ENCODE measurements at regions not wholly inside any gene's neighbourhood (a gene's known extent, or its start where the extent isn't known, plus 50 kb on each side); places are given as distances from the start of the nearest gene placed in this dataset.

DNA sequence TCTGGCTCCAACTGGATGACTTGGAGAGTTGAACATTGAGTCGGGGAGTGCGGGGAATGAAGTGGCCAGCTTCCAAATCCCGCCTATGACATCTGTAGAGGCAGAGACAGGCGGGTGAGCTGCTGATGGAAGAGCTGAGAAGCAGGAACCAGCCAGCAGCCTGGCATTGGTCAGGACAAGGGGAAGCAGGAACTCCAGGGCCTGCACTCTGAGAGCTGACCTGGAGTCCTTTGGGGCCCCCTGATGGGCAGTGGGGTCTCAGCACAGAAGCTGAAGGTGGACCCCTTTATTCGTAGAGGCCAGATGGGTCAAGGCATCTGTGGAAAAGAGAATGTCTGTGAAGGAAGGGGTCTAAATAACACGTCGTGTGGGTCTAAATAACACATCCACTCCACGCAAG, 57.0 kb downstream of the SEC61G start:
- H3K27me3 ChIP-seq = no peaks in the 10 kb centered on the region
- WGBS, 4 donors = 74 to 91% (median 84%) methylated on average over 8 of the region's 8 CpGs
- no peaks in the 10 kb centered on the region for H3K36me3 ChIP-seq (replicated peaks in 1 of 2)
- no peaks in the 10 kb centered on the region for H3K9me3 ChIP-seq (replicated peaks in 1 of 3)
- DNase-seq = no peak
- H3K4me1 ChIP-seq (replicated peaks in 1 of 2) = no peaks in the 10 kb centered on the region
- H3K27ac ChIP-seq = no peak overlapping the region
- TF ChIP-seq, protein P1, sequence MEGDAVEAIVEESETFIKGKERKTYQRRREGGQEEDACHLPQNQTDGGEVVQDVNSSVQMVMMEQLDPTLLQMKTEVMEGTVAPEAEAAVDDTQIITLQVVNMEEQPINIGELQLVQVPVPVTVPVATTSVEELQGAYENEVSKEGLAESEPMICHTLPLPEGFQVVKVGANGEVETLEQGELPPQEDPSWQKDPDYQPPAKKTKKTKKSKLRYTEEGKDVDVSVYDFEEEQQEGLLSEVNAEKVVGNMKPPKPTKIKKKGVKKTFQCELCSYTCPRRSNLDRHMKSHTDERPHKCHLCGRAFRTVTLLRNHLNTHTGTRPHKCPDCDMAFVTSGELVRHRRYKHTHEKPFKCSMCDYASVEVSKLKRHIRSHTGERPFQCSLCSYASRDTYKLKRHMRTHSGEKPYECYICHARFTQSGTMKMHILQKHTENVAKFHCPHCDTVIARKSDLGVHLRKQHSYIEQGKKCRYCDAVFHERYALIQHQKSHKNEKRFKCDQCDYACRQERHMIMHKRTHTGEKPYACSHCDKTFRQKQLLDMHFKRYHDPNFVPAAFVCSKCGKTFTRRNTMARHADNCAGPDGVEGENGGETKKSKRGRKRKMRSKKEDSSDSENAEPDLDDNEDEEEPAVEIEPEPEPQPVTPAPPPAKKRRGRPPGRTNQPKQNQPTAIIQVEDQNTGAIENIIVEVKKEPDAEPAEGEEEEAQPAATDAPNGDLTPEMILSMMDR (IDR thresholded peaks at IDR 0.05) = no peak
- TF ChIP-seq POLR2A (IDR thresholded peaks at IDR 0.05) = no peak
- intact Hi-C loops (cut with DNase I) = no loop called here
- no peak overlapping the region for H3K4me3 ChIP-seq

DNA sequence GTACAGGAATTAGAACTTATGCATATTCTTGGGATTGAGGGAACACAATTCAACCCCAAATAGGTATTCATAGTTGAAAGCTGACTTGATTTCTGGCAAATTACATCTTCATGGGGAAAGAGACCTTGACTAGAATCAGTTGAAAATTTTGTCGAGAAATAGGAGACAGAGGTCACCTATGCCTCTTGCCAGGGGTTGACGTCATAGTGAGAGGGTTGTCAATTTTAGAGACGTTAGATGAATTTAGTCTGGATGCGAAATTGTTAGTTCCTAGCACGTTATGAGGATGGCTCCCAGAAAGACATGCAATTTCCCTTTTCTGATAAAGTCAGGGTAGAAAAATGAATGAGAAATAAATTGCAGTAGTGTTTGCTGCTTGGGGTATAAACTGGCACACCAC, 59.3 kb downstream of the SEC61G start:
- DNase-seq = no peak
- Histone ChIP-seq H3K4me1 (replicated peaks in 1 of 2) (no peaks in the 10 kb centered on the region), H3K9me3 (replicated peaks in 1 of 3) (no peaks in the 10 kb centered on the region), H3K27ac (no peak overlapping the region), H3K27me3 (no peaks in the 10 kb centered on the region), H3K36me3 (replicated peaks in 1 of 2) (no peaks in the 10 kb centered on the region), H3K4me3 (no peak overlapping the region)
- no peak for TF ChIP-seq POLR2A (IDR thresholded peaks at IDR 0.05)
- TF ChIP-seq, protein P1 (IDR thresholded peaks at IDR 0.05) = no peak
- intact Hi-C loops (cut with DNase I) = no loop called here
- WGBS, 4 donors = 52 to 86% (median 66%) methylated on average over 5 of the region's 5 CpGs

DNA sequence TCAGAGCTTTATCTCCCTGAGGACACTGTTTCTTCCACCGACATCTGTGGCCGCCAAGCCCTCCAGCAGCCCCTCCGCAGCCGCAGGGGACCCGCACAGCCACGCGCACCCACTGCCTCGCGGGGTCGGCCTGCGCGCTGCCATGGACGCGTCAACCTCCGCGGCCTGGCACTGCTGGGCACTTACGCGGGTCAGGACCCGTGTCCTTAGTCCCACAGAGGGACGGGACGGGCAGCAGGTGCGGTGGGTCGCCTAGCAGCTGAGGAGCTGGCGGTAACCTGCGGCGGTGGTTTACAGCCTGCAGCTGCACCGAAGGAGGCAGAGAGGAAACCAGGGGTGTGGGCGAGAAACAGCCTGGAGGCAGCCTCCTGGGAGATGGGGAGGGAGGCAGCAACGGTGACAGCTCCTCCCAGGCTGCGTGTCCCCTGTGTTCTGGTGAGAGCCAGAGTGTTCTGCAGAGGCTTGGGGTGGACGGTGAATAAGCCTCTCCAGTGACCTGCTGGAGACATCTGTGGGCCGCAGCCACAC, 61.3 kb downstream of the SEC61G start:
- H3K4me1 ChIP-seq (replicated peaks in 1 of 2) = no peaks in the 10 kb centered on the region
- H3K36me3 ChIP-seq (replicated peaks in 1 of 2) = no peaks in the 10 kb centered on the region
- H3K4me3 ChIP-seq = no peak overlapping the region
- DNase-seq = no peak
- no peak overlapping the region for H3K27ac ChIP-seq
- no peaks in the 10 kb centered on the region for H3K9me3 ChIP-seq (replicated peaks in 1 of 3)
- no peaks in the 10 kb centered on the region for H3K27me3 ChIP-seq
- 55 to 88% (median 66%) methylated on average over 14 to 32 of the region's 32 CpGs for WGBS, 4 donors
- TF ChIP-seq POLR2A (IDR thresholded peaks at IDR 0.05) = no peak
- TF ChIP-seq, protein P1 (IDR thresholded peaks at IDR 0.05) = no peak
- intact Hi-C loops (cut with DNase I) = no loop called here

DNA sequence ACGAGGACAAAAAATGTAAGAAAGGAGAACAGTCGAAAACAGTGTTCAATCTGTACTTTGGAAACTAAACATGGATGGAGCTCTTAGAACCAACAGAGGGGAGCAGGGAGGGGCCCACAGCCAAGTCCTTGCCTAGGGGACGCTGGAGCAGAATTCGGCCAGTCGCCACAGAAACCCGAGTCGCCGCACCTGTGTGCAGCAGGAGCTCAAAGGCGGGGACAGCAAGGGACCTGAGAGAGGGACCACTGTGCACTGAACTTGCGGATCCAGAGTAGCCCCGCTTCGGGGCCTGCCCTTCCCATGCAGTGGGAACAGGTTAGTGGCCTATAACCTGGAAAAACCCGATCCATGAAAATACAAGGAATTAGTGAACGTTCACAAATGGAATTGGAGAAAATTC, 68.1 kb downstream of the SEC61G start:
- H3K4me3 ChIP-seq = no peak overlapping the region
- no peaks in the 10 kb centered on the region for H3K4me1 ChIP-seq (replicated peaks in 1 of 2)
- no peaks in the 10 kb centered on the region for H3K36me3 ChIP-seq (replicated peaks in 1 of 2)
- TF ChIP-seq, protein P1 (IDR thresholded peaks at IDR 0.05) = no peak
- TF ChIP-seq POLR2A (IDR thresholded peaks at IDR 0.05) = no peak
- intact Hi-C loops (cut with DNase I) = no loop called here
- no peak overlapping the region for H3K27ac ChIP-seq
- no peaks in the 10 kb centered on the region for H3K9me3 ChIP-seq (replicated peaks in 1 of 3)
- no peaks in the 10 kb centered on the region for H3K27me3 ChIP-seq
- no peak for DNase-seq
- WGBS, 4 donors = 87 to 90% (median 88%) methylated on average over 14 of the region's 14 CpGs
